Gastroesophageal sphincter (tissue), 3 donors: ENCODE measurements at regions not wholly inside any gene's neighbourhood (a gene's known extent, or its start where the extent isn't known, plus 50 kb on each side); places are given as distances from the start of the nearest gene placed in this dataset.

ENCODE experiments used
- CTCF ChIP-seq, 4 experiments: fragments of 200-600 bp in 2 of 4; fragments of 450-650 bp in 2 of 4; sonication (generic) in 1 of 4; IDR thresholded peaks; one replicate each; pipeline ENCODE4 v1.5.1; 2017 to 2019; ENCODE audit warnings: antibody characterized with exemption in 4 of 4, mild to moderate bottlenecking in 2 of 4, moderate library complexity in 2 of 4
- POLR2A ChIP-seq, 2 donors: fragments of 450-650 bp; IDR thresholded peaks; one replicate each; pipeline ENCODE4 v1.6.1; 2017; ENCODE audit warnings: antibody characterized with exemption in 2 of 2, mild to moderate bottlenecking in 2 of 2, moderate library complexity in 1 of 2
- POLR2AphosphoS5 ChIP-seq: sonication (generic); formaldehyde crosslinking; IDR thresholded peaks from one replicate; pipeline ENCODE4 v1.6.1; 2017; ENCODE audit warnings: antibody characterized with exemption

- TF ChIP-seq POLR2A (IDR thresholded peaks at IDR 0.05) (no peak), CTCF (IDR thresholded peaks at IDR 0.05) (no peak), POLR2AphosphoS5 (no peak)
Observed at GRCh38 chr4:135934026-135934425, 1598.3 kb downstream of the PCDH18 start.
